SK-N-SH (cell line): ENCODE measurements at regions not wholly inside any gene's neighbourhood (a gene's known extent, or its start where the extent isn't known, plus 50 kb on each side); places are given as distances from the start of the nearest gene placed in this dataset.

Experiments
- EP300 ChIP-seq, 2 experiments: IDR thresholded peaks; 2 replicates each; pipeline versions ENCODE4 v1.4.0 to v1.6.1; 2012; ENCODE audit warnings: borderline replicate concordance in 1 of 2, low read depth in 1 of 2, low read length in 1 of 2
- EZH2phosphoT487 ChIP-seq: fragments of 200-600 bp; sonication (generic); IDR thresholded peaks from 2 replicates; pipeline ENCODE4 v1.6.1; 2017; ENCODE audit warnings: low read depth, mixed run types, mild to moderate bottlenecking, antibody characterized with exemption, moderate library complexity, borderline replicate concordance
- POLR2AphosphoS5 ChIP-seq: IDR thresholded peaks from 2 replicates; pipeline ENCODE4 v1.6.1; 2012; ENCODE audit warnings: low read depth, low read length
- SMC3 ChIP-seq: IDR thresholded peaks from 2 replicates; pipeline ENCODE4 v1.6.1; 2012; ENCODE audit warnings: low read depth, low read length, improper control_type of control experiment
- TF ChIP-seq, protein P1 (sequence below): fragments of 200-600 bp; sonication (generic); IDR thresholded peaks from 2 replicates; pipeline ENCODE4 v1.6.1; 2017; ENCODE audit warnings: antibody characterized with exemption, mild to moderate bottlenecking, moderate library complexity
- TF ChIP-seq, protein P2 (sequence below): IDR thresholded peaks from 2 replicates; pipeline ENCODE4 v1.4.0; 2012; ENCODE audit warnings: low read depth, borderline replicate concordance

DNA sequence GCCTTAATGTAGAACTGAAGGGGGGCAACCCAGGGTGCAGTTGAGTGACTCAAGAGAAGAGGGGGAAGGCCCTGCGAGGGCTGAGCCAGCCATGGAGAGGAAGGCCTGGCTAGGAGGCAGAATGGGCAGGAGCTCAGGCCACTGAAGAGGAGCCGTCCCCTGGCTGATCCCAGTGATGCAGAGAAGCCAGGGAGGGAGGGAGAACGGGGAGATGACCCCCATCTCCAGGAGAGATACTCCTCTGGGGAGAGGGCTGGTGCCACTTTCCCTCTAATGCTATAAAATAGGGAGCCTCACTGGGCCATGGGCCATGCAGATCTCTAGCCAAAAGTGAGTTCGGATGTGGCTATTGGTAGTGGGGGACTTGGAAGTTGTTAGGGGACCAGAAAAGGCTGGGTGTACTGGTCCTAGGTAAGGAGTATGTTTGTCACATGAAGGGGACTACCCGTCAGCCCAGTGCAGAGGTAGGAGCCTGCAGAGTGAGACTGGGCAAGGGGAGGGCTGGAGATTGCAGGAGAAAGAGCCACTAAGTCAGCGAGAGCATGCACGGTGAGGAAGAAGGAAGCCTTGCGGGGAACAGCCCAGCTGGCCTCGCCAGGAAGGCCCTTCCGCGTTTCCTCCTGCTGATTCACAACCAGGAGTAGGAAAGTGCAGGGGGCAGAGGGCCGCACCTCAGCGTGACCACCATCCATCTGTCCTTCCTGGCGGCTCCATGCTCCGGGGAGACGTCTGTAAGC, 347.6 kb downstream of the TCERG1L start:
- TF ChIP-seq, protein P1, sequence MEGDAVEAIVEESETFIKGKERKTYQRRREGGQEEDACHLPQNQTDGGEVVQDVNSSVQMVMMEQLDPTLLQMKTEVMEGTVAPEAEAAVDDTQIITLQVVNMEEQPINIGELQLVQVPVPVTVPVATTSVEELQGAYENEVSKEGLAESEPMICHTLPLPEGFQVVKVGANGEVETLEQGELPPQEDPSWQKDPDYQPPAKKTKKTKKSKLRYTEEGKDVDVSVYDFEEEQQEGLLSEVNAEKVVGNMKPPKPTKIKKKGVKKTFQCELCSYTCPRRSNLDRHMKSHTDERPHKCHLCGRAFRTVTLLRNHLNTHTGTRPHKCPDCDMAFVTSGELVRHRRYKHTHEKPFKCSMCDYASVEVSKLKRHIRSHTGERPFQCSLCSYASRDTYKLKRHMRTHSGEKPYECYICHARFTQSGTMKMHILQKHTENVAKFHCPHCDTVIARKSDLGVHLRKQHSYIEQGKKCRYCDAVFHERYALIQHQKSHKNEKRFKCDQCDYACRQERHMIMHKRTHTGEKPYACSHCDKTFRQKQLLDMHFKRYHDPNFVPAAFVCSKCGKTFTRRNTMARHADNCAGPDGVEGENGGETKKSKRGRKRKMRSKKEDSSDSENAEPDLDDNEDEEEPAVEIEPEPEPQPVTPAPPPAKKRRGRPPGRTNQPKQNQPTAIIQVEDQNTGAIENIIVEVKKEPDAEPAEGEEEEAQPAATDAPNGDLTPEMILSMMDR = no peak
- TF ChIP-seq SMC3 (no peak), POLR2AphosphoS5 (no peak), EP300 (IDR thresholded peaks at IDR 0.05; ENCODE audit: borderline replicate concordance in 1 of 2, low read depth in 1 of 2, low read length in 1 of 2) (no peak), EZH2phosphoT487 (no peak)
- TF ChIP-seq, protein P2, sequence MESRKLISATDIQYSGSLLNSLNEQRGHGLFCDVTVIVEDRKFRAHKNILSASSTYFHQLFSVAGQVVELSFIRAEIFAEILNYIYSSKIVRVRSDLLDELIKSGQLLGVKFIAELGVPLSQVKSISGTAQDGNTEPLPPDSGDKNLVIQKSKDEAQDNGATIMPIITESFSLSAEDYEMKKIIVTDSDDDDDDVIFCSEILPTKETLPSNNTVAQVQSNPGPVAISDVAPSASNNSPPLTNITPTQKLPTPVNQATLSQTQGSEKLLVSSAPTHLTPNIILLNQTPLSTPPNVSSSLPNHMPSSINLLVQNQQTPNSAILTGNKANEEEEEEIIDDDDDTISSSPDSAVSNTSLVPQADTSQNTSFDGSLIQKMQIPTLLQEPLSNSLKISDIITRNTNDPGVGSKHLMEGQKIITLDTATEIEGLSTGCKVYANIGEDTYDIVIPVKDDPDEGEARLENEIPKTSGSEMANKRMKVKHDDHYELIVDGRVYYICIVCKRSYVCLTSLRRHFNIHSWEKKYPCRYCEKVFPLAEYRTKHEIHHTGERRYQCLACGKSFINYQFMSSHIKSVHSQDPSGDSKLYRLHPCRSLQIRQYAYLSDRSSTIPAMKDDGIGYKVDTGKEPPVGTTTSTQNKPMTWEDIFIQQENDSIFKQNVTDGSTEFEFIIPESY = no peak
